ENCODE measurements at regions not wholly inside any gene's neighbourhood (a gene's known extent, or its start where the extent isn't known, plus 50 kb on each side); places are given as distances from the start of the nearest gene placed in this dataset.

DNA sequence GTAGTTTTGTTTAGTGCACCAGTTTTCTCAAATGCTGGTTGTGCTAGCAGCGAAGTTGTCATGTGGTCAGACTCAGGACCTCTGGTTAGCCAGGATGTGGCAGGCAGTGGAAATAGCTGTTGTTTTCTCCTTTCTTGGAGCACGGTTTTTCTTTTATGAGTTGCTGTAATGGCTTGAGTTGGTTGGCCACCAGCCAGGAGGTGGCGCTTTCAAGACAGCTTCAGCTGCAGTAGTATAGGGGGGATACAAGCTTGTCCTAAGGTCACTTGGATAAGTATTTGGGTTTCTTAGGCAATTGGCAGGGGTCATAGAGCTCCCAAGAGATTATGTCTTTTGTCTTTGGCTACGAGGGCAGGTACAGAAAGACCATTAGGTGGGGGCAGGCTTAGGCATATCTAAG lies 274.2 kb upstream of the TARS1 start:
- CTCF ChIA-PET = no interaction called here
- no peaks in the 10 kb centered on the region for H3K4me1 Mint-ChIP-seq (ENCODE audit: low read depth, unreplicated experiment)
- H3K36me3 Mint-ChIP-seq (ENCODE audit: insufficient read depth, unreplicated experiment) = no peaks in the 10 kb centered on the region
- BruUV-seq (replicated peaks) = no TSS peak
- no peak overlapping the region for H3K4me3 Mint-ChIP-seq (ENCODE audit: low read depth, unreplicated experiment)
- H3K27me3 Mint-ChIP-seq (ENCODE audit: unreplicated experiment) = no peaks in the 10 kb centered on the region
- no peak for DNase-seq
- H3K9me3 Mint-ChIP-seq (ENCODE audit: low read depth, unreplicated experiment) = peaks cover 14% of the 10 kb centered on the region
- intact Hi-C loops (cut with micrococcal nuclease; ENCODE audit: unreplicated experiment) = no loop called here
- no peak for TF ChIP-seq CTCF (IDR thresholded peaks at IDR 0.05; ENCODE audit: unreplicated experiment)
- no peak overlapping the region for H3K27ac Mint-ChIP-seq (ENCODE audit: unreplicated experiment)

DNA sequence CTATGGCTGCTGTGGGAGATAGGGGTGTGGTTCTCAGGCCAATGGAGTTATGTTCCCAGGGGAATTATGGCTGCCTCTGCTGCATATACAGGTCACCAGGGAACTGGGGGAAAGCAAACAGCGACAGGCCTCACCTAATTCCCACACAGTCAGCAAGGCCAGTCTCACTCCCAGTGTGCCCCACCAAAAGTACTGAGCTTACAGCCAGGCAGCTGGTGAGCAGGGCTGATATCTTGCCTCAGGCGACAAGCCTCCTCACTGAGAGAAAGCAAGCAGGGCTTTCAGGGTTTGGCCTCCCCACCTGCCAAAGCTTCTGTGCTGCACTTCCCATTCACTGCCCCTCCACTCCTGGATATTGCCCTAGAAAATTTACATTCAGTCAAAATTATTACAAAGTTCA lies 273.8 kb upstream of the TARS1 start:
- peaks cover 14% of the 10 kb centered on the region for H3K9me3 Mint-ChIP-seq (ENCODE audit: low read depth, unreplicated experiment)
- H3K36me3 Mint-ChIP-seq (ENCODE audit: insufficient read depth, unreplicated experiment) = no peaks in the 10 kb centered on the region
- CTCF ChIA-PET = no interaction called here
- no peaks in the 10 kb centered on the region for H3K27me3 Mint-ChIP-seq (ENCODE audit: unreplicated experiment)
- no peak for TF ChIP-seq CTCF (IDR thresholded peaks at IDR 0.05; ENCODE audit: unreplicated experiment)
- H3K27ac Mint-ChIP-seq (ENCODE audit: unreplicated experiment) = no peak overlapping the region
- BruUV-seq (replicated peaks) = no TSS peak
- no peak for DNase-seq
- no peaks in the 10 kb centered on the region for H3K4me1 Mint-ChIP-seq (ENCODE audit: low read depth, unreplicated experiment)
- H3K4me3 Mint-ChIP-seq (ENCODE audit: low read depth, unreplicated experiment) = no peak overlapping the region
- intact Hi-C loops (cut with micrococcal nuclease; ENCODE audit: unreplicated experiment) = no loop called here

DNA sequence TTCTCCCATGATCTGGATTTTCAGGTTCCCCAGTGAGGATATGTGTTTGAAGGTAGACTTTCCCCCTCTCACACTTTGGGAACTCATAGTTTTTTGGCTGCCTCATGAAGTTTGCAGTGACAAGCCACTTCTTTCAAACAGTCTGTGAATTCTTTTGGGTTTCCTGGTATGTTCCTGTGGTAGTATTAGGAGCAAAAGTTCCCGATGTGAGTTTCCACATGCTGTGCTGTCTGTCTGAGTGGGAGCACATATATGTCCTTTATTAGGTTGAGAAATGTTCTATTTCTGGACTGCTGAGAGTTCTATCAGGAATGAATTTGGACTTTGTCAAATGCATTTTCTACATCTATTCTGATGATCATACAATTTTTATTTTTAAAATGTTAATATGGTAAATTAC lies 273.2 kb upstream of the TARS1 start:
- no peaks in the 10 kb centered on the region for H3K27me3 Mint-ChIP-seq (ENCODE audit: unreplicated experiment)
- BruUV-seq (replicated peaks) = no TSS peak
- peaks cover 14% of the 10 kb centered on the region for H3K9me3 Mint-ChIP-seq (ENCODE audit: low read depth, unreplicated experiment)
- no peak overlapping the region for H3K27ac Mint-ChIP-seq (ENCODE audit: unreplicated experiment)
- DNase-seq = no peak
- no peak overlapping the region for H3K4me3 Mint-ChIP-seq (ENCODE audit: low read depth, unreplicated experiment)
- TF ChIP-seq CTCF (IDR thresholded peaks at IDR 0.05; ENCODE audit: unreplicated experiment) = no peak
- H3K36me3 Mint-ChIP-seq (ENCODE audit: insufficient read depth, unreplicated experiment) = no peaks in the 10 kb centered on the region
- no peaks in the 10 kb centered on the region for H3K4me1 Mint-ChIP-seq (ENCODE audit: low read depth, unreplicated experiment)
- CTCF ChIA-PET = no interaction called here
- intact Hi-C loops (cut with micrococcal nuclease; ENCODE audit: unreplicated experiment) = no loop called here

DNA sequence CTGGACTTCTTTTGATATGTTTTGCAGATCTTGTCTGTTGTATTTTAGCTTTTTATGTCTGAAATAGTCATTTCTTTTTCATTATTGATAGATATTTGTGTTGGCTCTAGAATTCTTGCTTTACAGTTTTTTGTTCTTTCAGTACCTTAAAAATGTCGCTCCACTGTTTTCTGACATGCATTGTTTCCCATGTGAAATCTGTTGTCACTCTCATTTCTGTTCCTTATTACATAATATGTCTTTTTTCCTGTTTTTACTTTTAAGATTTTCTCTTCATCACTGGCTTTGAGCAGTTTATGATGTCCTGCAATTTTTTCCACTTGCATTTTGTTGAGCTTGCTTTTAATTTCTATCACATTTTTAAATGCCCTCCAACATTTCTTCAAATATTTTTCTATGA lies 270.4 kb upstream of the TARS1 start:
- H3K27ac Mint-ChIP-seq (ENCODE audit: unreplicated experiment) = no peak overlapping the region
- DNase-seq = no peak
- no peaks in the 10 kb centered on the region for H3K36me3 Mint-ChIP-seq (ENCODE audit: insufficient read depth, unreplicated experiment)
- no peak for TF ChIP-seq CTCF (IDR thresholded peaks at IDR 0.05; ENCODE audit: unreplicated experiment)
- H3K4me1 Mint-ChIP-seq (ENCODE audit: low read depth, unreplicated experiment) = no peaks in the 10 kb centered on the region
- no peaks in the 10 kb centered on the region for H3K27me3 Mint-ChIP-seq (ENCODE audit: unreplicated experiment)
- intact Hi-C loops (cut with micrococcal nuclease; ENCODE audit: unreplicated experiment) = no loop called here
- H3K4me3 Mint-ChIP-seq (ENCODE audit: low read depth, unreplicated experiment) = no peak overlapping the region
- BruUV-seq (replicated peaks) = no TSS peak
- peaks cover 14% of the 10 kb centered on the region for H3K9me3 Mint-ChIP-seq (ENCODE audit: low read depth, unreplicated experiment)
- CTCF ChIA-PET = no interaction called here

GRCh38 chr5:33174383-33174782 lies 266.4 kb upstream of the TARS1 start:
- Mint-ChIP-seq H3K36me3 (ENCODE audit: insufficient read depth, unreplicated experiment) (no peaks in the 10 kb centered on the region), H3K9me3 (ENCODE audit: low read depth, unreplicated experiment) (peaks cover 10% of the 10 kb centered on the region), H3K27me3 (ENCODE audit: unreplicated experiment) (no peaks in the 10 kb centered on the region), H3K27ac (ENCODE audit: unreplicated experiment) (no peak overlapping the region), H3K4me3 (ENCODE audit: low read depth, unreplicated experiment) (no peak overlapping the region), H3K4me1 (ENCODE audit: low read depth, unreplicated experiment) (no peaks in the 10 kb centered on the region)
- no peak for TF ChIP-seq CTCF (IDR thresholded peaks at IDR 0.05; ENCODE audit: unreplicated experiment)
- DNase-seq = no peak
- no TSS peak for BruUV-seq (replicated peaks)
- CTCF ChIA-PET = no interaction called here
- intact Hi-C loops (cut with micrococcal nuclease; ENCODE audit: unreplicated experiment) = no loop called here
